ENCODE measurements at regions not wholly inside any gene's neighbourhood (a gene's known extent, or its start where the extent isn't known, plus 50 kb on each side); places are given as distances from the start of the nearest gene placed in this dataset.

GRCh38 chr3:27632431-27633223, 89.5 kb downstream of the EOMES start:
- H2AFZ ChIP-seq (ENCODE audit: low read depth, low read length): no peak overlapping the region
- H3K27me3 ChIP-seq (ENCODE audit: control insufficient read depth in 2 of 2, insufficient read depth in 2 of 2, low read length in 2 of 2): no peaks in the 10 kb centered on the region; a peak in 1 of 5 replicates
- H3K36me3 ChIP-seq (ENCODE audit: control insufficient read depth, insufficient read depth, low read length): no peaks in the 10 kb centered on the region
- BruUV-seq (replicated peaks): no TSS peak
- no peaks in the 10 kb centered on the region for H3K9me1 ChIP-seq (ENCODE audit: control insufficient read depth, insufficient read depth, low read length)
- TF ChIP-seq, protein P1, sequence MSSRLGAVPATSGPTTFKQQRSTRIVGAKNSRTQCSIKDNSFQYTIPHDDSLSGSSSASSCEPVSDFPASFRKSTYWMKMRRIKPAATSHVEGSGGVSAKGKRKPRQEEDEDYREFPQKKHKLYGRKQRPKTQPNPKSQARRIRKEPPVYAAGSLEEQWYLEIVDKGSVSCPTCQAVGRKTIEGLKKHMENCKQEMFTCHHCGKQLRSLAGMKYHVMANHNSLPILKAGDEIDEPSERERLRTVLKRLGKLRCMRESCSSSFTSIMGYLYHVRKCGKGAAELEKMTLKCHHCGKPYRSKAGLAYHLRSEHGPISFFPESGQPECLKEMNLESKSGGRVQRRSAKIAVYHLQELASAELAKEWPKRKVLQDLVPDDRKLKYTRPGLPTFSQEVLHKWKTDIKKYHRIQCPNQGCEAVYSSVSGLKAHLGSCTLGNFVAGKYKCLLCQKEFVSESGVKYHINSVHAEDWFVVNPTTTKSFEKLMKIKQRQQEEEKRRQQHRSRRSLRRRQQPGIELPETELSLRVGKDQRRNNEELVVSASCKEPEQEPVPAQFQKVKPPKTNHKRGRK (tag; IDR thresholded peaks at IDR 0.05): no peak
- TF ChIP-seq, protein P2, sequence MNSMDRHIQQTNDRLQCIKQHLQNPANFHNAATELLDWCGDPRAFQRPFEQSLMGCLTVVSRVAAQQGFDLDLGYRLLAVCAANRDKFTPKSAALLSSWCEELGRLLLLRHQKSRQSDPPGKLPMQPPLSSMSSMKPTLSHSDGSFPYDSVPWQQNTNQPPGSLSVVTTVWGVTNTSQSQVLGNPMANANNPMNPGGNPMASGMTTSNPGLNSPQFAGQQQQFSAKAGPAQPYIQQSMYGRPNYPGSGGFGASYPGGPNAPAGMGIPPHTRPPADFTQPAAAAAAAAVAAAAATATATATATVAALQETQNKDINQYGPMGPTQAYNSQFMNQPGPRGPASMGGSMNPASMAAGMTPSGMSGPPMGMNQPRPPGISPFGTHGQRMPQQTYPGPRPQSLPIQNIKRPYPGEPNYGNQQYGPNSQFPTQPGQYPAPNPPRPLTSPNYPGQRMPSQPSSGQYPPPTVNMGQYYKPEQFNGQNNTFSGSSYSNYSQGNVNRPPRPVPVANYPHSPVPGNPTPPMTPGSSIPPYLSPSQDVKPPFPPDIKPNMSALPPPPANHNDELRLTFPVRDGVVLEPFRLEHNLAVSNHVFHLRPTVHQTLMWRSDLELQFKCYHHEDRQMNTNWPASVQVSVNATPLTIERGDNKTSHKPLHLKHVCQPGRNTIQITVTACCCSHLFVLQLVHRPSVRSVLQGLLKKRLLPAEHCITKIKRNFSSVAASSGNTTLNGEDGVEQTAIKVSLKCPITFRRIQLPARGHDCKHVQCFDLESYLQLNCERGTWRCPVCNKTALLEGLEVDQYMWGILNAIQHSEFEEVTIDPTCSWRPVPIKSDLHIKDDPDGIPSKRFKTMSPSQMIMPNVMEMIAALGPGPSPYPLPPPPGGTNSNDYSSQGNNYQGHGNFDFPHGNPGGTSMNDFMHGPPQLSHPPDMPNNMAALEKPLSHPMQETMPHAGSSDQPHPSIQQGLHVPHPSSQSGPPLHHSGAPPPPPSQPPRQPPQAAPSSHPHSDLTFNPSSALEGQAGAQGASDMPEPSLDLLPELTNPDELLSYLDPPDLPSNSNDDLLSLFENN (IDR thresholded peaks at IDR 0.05; ENCODE audit: low read depth in 2 of 2, low read length in 2 of 2): no peak
- no peak for TF ChIP-seq ZNF431 (CRISPR knock-in tag; IDR thresholded peaks at IDR 0.05)
- H3K27ac ChIP-seq (ENCODE audit: extremely low read depth, low read depth, low read length): no peak overlapping the region
- no peaks in the 10 kb centered on the region for H4K20me1 ChIP-seq (replicated peaks; ENCODE audit: control insufficient read depth, insufficient read depth, low read length)
- in situ Hi-C loops (cut with MboI): no loop called here
- H3K79me2 ChIP-seq (ENCODE audit: control insufficient read depth, insufficient read depth, low read length): no peaks in the 10 kb centered on the region
- H3K4me3 ChIP-seq: no peak overlapping the region
- intact Hi-C loops (cut with micrococcal nuclease): no loop called here
- ChIA-PET POLR2A (no interaction called here), CTCF (ENCODE audit: low intra/inter-chr PET ratio) (no interaction called here)
- no peaks in the 10 kb centered on the region for H3K9me3 ChIP-seq (replicated peaks; ENCODE audit: control insufficient read depth, insufficient read depth, low read depth, low read length)
- H3K4me1 ChIP-seq (replicated peaks in 1 of 2; ENCODE audit: control insufficient read depth in 2 of 2, insufficient read depth in 2 of 2, low read length in 2 of 2): peaks cover 0 to 6% of the 10 kb centered on the region in 2 experiments; a peak in 2 of 5 replicates
- FAIRE-seq (no peak), ATAC-seq (peak; percentile 74), DNase-seq (ENCODE audit: extremely low read depth in 1 of 4, low spot score in 3 of 4) (peak in 1 of 4 experiments; percentile 6)
- 9% methylated on average over 33 of the region's 66 CpGs for WGBS (ENCODE audit: insufficient coverage, low coverage, missing lambda C conversion rate)
- H3K9ac ChIP-seq (ENCODE audit: insufficient read depth in 1 of 2, low read depth in 2 of 2, low read length in 2 of 2): no peak overlapping the region
- no peak overlapping the region for H3K4me2 ChIP-seq (ENCODE audit: insufficient read depth, low read length)
